Liver (tissue), 8 donors: ENCODE measurements at regions not wholly inside any gene's neighbourhood (a gene's known extent, or its start where the extent isn't known, plus 50 kb on each side); places are given as distances from the start of the nearest gene placed in this dataset.

Experiments
- DNase-seq: peaks from one replicate; pipeline ENCODE4 v3.0.0-alpha.2; 2017; ENCODE audit warnings: low spot score
- H3K27ac ChIP-seq, 2 donors: one replicate each; pipeline ENCODE4 v1.7.0; 2013; ENCODE audit warnings: inconsistent platforms in 2 of 2, low read length in 2 of 2, control low read depth in 1 of 2, low read depth in 1 of 2, mild to moderate bottlenecking in 1 of 2
- H3K27me3 ChIP-seq, 4 donors: one replicate each; pipeline versions ENCODE4 v1.6.1 to v1.7.0; 2013; ENCODE audit warnings: low read length in 3 of 4, inconsistent platforms in 1 of 4, mild to moderate bottlenecking in 1 of 4, moderate library complexity in 1 of 4; ENCODE audit not compliant: control insufficient read depth in 4 of 4, insufficient read depth in 4 of 4
- H3K36me3 ChIP-seq, 4 donors: one replicate each; pipeline versions ENCODE4 v1.6.1 to v1.7.0; 2013; ENCODE audit warnings: low read length in 3 of 4, mild to moderate bottlenecking in 3 of 4, low read depth in 1 of 4, moderate library complexity in 1 of 4; ENCODE audit not compliant: control insufficient read depth in 4 of 4, insufficient read depth in 3 of 4
- H3K4me1 ChIP-seq, 4 donors: one replicate each; pipeline versions ENCODE4 v1.6.1 to v1.7.0; 2013; ENCODE audit warnings: low read length in 3 of 4, mild to moderate bottlenecking in 3 of 4, moderate library complexity in 1 of 4; ENCODE audit not compliant: control insufficient read depth in 4 of 4, insufficient read depth in 4 of 4
- H3K4me3 ChIP-seq, 3 donors: one replicate each; pipeline versions ENCODE4 v1.6.1 to v1.7.0; 2013; ENCODE audit warnings: low read length in 3 of 3, control low read depth in 1 of 3, low read depth in 1 of 3, mild to moderate bottlenecking in 1 of 3
- H3K9ac ChIP-seq, 2 donors: one replicate each; pipeline ENCODE4 v1.7.0; 2013; ENCODE audit warnings: low read length in 2 of 2, mild to moderate bottlenecking in 2 of 2, moderate library complexity in 2 of 2, control low read depth in 1 of 2, low read depth in 1 of 2
- H3K9me3 ChIP-seq, 4 donors: one replicate each; pipeline versions ENCODE4 v1.6.1 to v1.7.0; 2013; ENCODE audit warnings: low read length in 3 of 4; ENCODE audit not compliant: control insufficient read depth in 4 of 4
- ATF3 ChIP-seq: IDR thresholded peaks from 2 replicates; pipeline ENCODE4 v1.6.1; 2016; ENCODE audit warnings: antibody characterized with exemption
- CTCF ChIP-seq: fragments of 150-350 bp; IDR thresholded peaks from 2 replicates; pipeline ENCODE4 v1.5.1; 2017; ENCODE audit warnings: improper control_type of control experiment, low read depth, low read length; ENCODE audit not compliant: missing input control
- FOXA1 ChIP-seq: IDR thresholded peaks from 2 replicates; pipeline ENCODE4 v1.6.1; 2016; ENCODE audit warnings: antibody characterized with exemption
- GABPA ChIP-seq, 2 donors: IDR thresholded peaks in 1 of 2; conservative IDR thresholded peaks in 1 of 2; 2 replicates each; pipeline ENCODE4 v1.6.1; 2016; ENCODE audit warnings: antibody characterized with exemption in 2 of 2, mild to moderate bottlenecking in 1 of 2, moderate library complexity in 1 of 2
- HNF4A ChIP-seq, 2 donors: conservative IDR thresholded peaks; 2 replicates each; pipeline ENCODE4 v1.6.1; 2016; ENCODE audit warnings: antibody characterized with exemption in 2 of 2, mild to moderate bottlenecking in 2 of 2
- HNF4G ChIP-seq: IDR thresholded peaks from 2 replicates; pipeline ENCODE4 v1.6.1; 2016; ENCODE audit warnings: antibody characterized with exemption
- MAX ChIP-seq: IDR thresholded peaks from 2 replicates; pipeline ENCODE4 v1.6.1; 2016; ENCODE audit warnings: antibody characterized with exemption
- NR2F2 ChIP-seq: IDR thresholded peaks from 2 replicates; pipeline ENCODE4 v1.6.1; 2016; ENCODE audit warnings: antibody characterized with exemption
- RAD21 ChIP-seq, 2 donors: IDR thresholded peaks; 2 replicates each; pipeline ENCODE4 v1.6.1; 2016; ENCODE audit warnings: antibody characterized with exemption in 2 of 2, mild to moderate bottlenecking in 2 of 2
- SP1 ChIP-seq: IDR thresholded peaks from 2 replicates; pipeline ENCODE4 v1.6.1; 2018; ENCODE audit warnings: antibody characterized with exemption, mild to moderate bottlenecking
- TAF1 ChIP-seq: conservative IDR thresholded peaks from 2 replicates; pipeline ENCODE4 v1.6.1; 2016; ENCODE audit warnings: antibody characterized with exemption, mild to moderate bottlenecking
- YY1 ChIP-seq: IDR thresholded peaks from 2 replicates; pipeline ENCODE4 v1.6.1; 2016; ENCODE audit warnings: antibody characterized with exemption, mild to moderate bottlenecking
- ZBTB33 ChIP-seq: IDR thresholded peaks from 2 replicates; pipeline ENCODE4 v1.6.1; 2016; ENCODE audit warnings: antibody characterized with exemption
- whole genome bisulfite sequencing: extraction: QIAGEN DNeasy Blood & Tissue Kit; methylation state at CpG from one replicate; pipeline ENCODE4 v1.1.7; 2013; 5-methylcytosine and 5-hydroxymethylcytosine counted together
- donor health status: healthy.
- donor health status: healthy.
- donor health status: healthy.
- donor health status: healthy.
- donor health status: healthy.

- Histone ChIP-seq H3K36me3 (no peaks in the 10 kb centered on the region), H3K4me3 (no peak overlapping the region), H3K27ac (no peak overlapping the region), H3K9ac (no peak overlapping the region), H3K27me3 (no peaks in the 10 kb centered on the region), H3K4me1 (no peaks in the 10 kb centered on the region), H3K9me3 (no peaks in the 10 kb centered on the region)
- DNase-seq: no peak
- 80% methylated on average over 6 of the region's 6 CpGs for WGBS
- TF ChIP-seq TAF1: no peak
- no peak for TF ChIP-seq ATF3
- TF ChIP-seq SP1: no peak
- no peak for TF ChIP-seq GABPA (IDR thresholded peaks at IDR 0.05 in 1 of 2, conservative IDR thresholded peaks at IDR 0.05 in 1 of 2)
- no peak for TF ChIP-seq ZBTB33
- no peak for TF ChIP-seq HNF4A (conservative IDR thresholded peaks at IDR 0.05)
- no peak for TF ChIP-seq CTCF
- no peak for TF ChIP-seq MAX
- TF ChIP-seq YY1: no peak
- TF ChIP-seq FOXA1: no peak
- no peak for TF ChIP-seq RAD21 (IDR thresholded peaks at IDR 0.05)
- no peak for TF ChIP-seq HNF4G
- TF ChIP-seq NR2F2: no peak
Measured at GRCh38 chr14:54106661-54107377, 150.2 kb upstream of the BMP4 start.

- H3K4me1 ChIP-seq: no peaks in the 10 kb centered on the region
- TF ChIP-seq YY1: no peak
- 65% methylated on average over 3 of the region's 3 CpGs for WGBS
- no peaks in the 10 kb centered on the region for H3K27me3 ChIP-seq
- no peaks in the 10 kb centered on the region for H3K9me3 ChIP-seq
- no peak overlapping the region for H3K27ac ChIP-seq
- H3K9ac ChIP-seq: no peak overlapping the region
- H3K36me3 ChIP-seq: no peaks in the 10 kb centered on the region
- no peak for DNase-seq
- H3K4me3 ChIP-seq: no peak overlapping the region
Measured at GRCh38 chr14:54108481-54109471, 152.2 kb upstream of the BMP4 start.
